ENCODE measurements at regions not wholly inside any gene's neighbourhood (a gene's known extent, or its start where the extent isn't known, plus 50 kb on each side); places are given as distances from the start of the nearest gene placed in this dataset.
"Not testable (repeated sequence)": the region's sequence is repeated elsewhere in the genome, so short reads cannot be mapped to it uniquely, and the experiment has no call there.

GRCh38 chr3:94405258-94406035 lies 342.6 kb downstream of the NSUN3 start:
- Histone ChIP-seq H3K36me3 (ENCODE audit: control insufficient read depth, low read length) (no peaks in the 10 kb centered on the region), H3K9me3 (ENCODE audit: control insufficient read depth, insufficient read depth, low read length) (no peaks in the 10 kb centered on the region), H3K4me1 (ENCODE audit: control insufficient read depth, low read length) (no peaks in the 10 kb centered on the region), H3K4me3 (ENCODE audit: low read length) (no peak overlapping the region), H3K9me2 (replicated peaks; ENCODE audit: control insufficient read depth, low read length) (no peaks in the 10 kb centered on the region), H3F3A (ENCODE audit: control insufficient read depth, insufficient read depth) (no peaks in the 10 kb centered on the region), H4K20me1 (ENCODE audit: control insufficient read depth, insufficient read depth, low read depth, low read length) (no peaks in the 10 kb centered on the region), H3K27me3 (ENCODE audit: control insufficient read depth, low read length) (no peaks in the 10 kb centered on the region), H3K4me2 (ENCODE audit: low read length) (no peak overlapping the region), H3K27ac (ENCODE audit: low read depth, low read length) (no peak overlapping the region), H3K79me2 (ENCODE audit: control insufficient read depth, low read length) (no peaks in the 10 kb centered on the region)
- TF ChIP-seq CTCF (IDR thresholded peaks at IDR 0.05; ENCODE audit: low read depth, low read length, poor library complexity, severe bottlenecking), result no peak
- no peak for TF ChIP-seq EZH2phosphoT487 (IDR thresholded peaks at IDR 0.05; ENCODE audit: borderline replicate concordance, low read length)

- H3K4me2 ChIP-seq (ENCODE audit: low read length), result no peak overlapping the region
- no peaks in the 10 kb centered on the region for H3K27me3 ChIP-seq (ENCODE audit: control insufficient read depth, low read length)
- no peaks in the 10 kb centered on the region for H3K4me1 ChIP-seq (ENCODE audit: control insufficient read depth, low read length)
- H3K9me3 ChIP-seq (ENCODE audit: control insufficient read depth, insufficient read depth, low read length), result no peaks in the 10 kb centered on the region
- H3K27ac ChIP-seq (ENCODE audit: low read depth, low read length), result no peak overlapping the region
- H3K79me2 ChIP-seq (ENCODE audit: control insufficient read depth, low read length), result no peaks in the 10 kb centered on the region
- no peaks in the 10 kb centered on the region for H3K9me2 ChIP-seq (replicated peaks; ENCODE audit: control insufficient read depth, low read length)
- H3K36me3 ChIP-seq (ENCODE audit: control insufficient read depth, low read length), result no peaks in the 10 kb centered on the region
- no peak for TF ChIP-seq CTCF (IDR thresholded peaks at IDR 0.05; ENCODE audit: low read depth, low read length, poor library complexity, severe bottlenecking)
- TF ChIP-seq EZH2phosphoT487 (IDR thresholded peaks at IDR 0.05; ENCODE audit: borderline replicate concordance, low read length), result no peak
- H4K20me1 ChIP-seq (ENCODE audit: control insufficient read depth, insufficient read depth, low read depth, low read length), result no peaks in the 10 kb centered on the region
- H3K4me3 ChIP-seq (ENCODE audit: low read length), result no peak overlapping the region
- no peaks in the 10 kb centered on the region for H3F3A ChIP-seq (ENCODE audit: control insufficient read depth, insufficient read depth)
These were observed 343.7 kb downstream of the NSUN3 start for GRCh38 chr3:94406595-94406994.

GRCh38 chr3:94412936-94413335 lies 350.1 kb downstream of the NSUN3 start:
- not testable (repeated sequence) for H3K9me2 ChIP-seq (replicated peaks; ENCODE audit: control insufficient read depth, low read length); H3K36me3 ChIP-seq (ENCODE audit: control insufficient read depth, low read length); H3K9me3 ChIP-seq (ENCODE audit: control insufficient read depth, insufficient read depth, low read length); H3K4me3 ChIP-seq (ENCODE audit: low read length); H3K4me2 ChIP-seq (ENCODE audit: low read length); H3K27me3 ChIP-seq (ENCODE audit: control insufficient read depth, low read length); H4K20me1 ChIP-seq (ENCODE audit: control insufficient read depth, insufficient read depth, low read depth, low read length); H3K79me2 ChIP-seq (ENCODE audit: control insufficient read depth, low read length); H3F3A ChIP-seq (ENCODE audit: control insufficient read depth, insufficient read depth); H3K4me1 ChIP-seq (ENCODE audit: control insufficient read depth, low read length); H3K27ac ChIP-seq (ENCODE audit: low read depth, low read length)

- no peaks in the 10 kb centered on the region for H4K20me1 ChIP-seq (ENCODE audit: control insufficient read depth, insufficient read depth, low read depth, low read length)
- no peaks in the 10 kb centered on the region for H3K79me2 ChIP-seq (ENCODE audit: control insufficient read depth, low read length)
- no peak overlapping the region for H3K27ac ChIP-seq (ENCODE audit: low read depth, low read length)
- no peaks in the 10 kb centered on the region for H3K36me3 ChIP-seq (ENCODE audit: control insufficient read depth, low read length)
- no peaks in the 10 kb centered on the region for H3K4me1 ChIP-seq (ENCODE audit: control insufficient read depth, low read length)
- no peaks in the 10 kb centered on the region for H3K27me3 ChIP-seq (ENCODE audit: control insufficient read depth, low read length)
- no peak overlapping the region for H3K4me3 ChIP-seq (ENCODE audit: low read length)
- no peak for TF ChIP-seq EZH2phosphoT487 (IDR thresholded peaks at IDR 0.05; ENCODE audit: borderline replicate concordance, low read length)
- no peak for TF ChIP-seq CTCF (IDR thresholded peaks at IDR 0.05; ENCODE audit: low read depth, low read length, poor library complexity, severe bottlenecking)
- no peaks in the 10 kb centered on the region for H3F3A ChIP-seq (ENCODE audit: control insufficient read depth, insufficient read depth)
- H3K9me3 ChIP-seq (ENCODE audit: control insufficient read depth, insufficient read depth, low read length), result no peaks in the 10 kb centered on the region; the same call in 1 of the 2 replicates
- H3K4me2 ChIP-seq (ENCODE audit: low read length), result no peak overlapping the region
- no peaks in the 10 kb centered on the region for H3K9me2 ChIP-seq (replicated peaks; ENCODE audit: control insufficient read depth, low read length)
These were observed 350.7 kb downstream of the NSUN3 start for GRCh38 chr3:94413336-94414108.

Data from DOHH2 (cell line).